SK-N-SH treated with all-trans-retinoic acid at 6 μM for 48 hours (cell line): ENCODE measurements at regions not wholly inside any gene's neighbourhood (a gene's known extent, or its start where the extent isn't known, plus 50 kb on each side); places are given as distances from the start of the nearest gene placed in this dataset.

Experiments
- ATAC-seq: fragments of 200-7000 bp; cut with Tn5 transposase; 3 replicates; pipeline ENCODE4 v1.9.1; 2020; ENCODE audit warnings: mild to moderate bottlenecking, moderate library complexity
- ARNTL ChIP-seq: fragments of 450-650 bp; formaldehyde crosslinking; IDR thresholded peaks from 2 replicates; pipeline ENCODE4 v1.5.0; 2020; ENCODE audit warnings: low read depth, mild to moderate bottlenecking, moderate library complexity, borderline replicate concordance
- BACH2 ChIP-seq: fragments of 250-450 bp; sonication (Bioruptor Pico); IDR thresholded peaks from 2 replicates; pipeline ENCODE4 v1.9.0; 2021; ENCODE audit warnings: mild to moderate bottlenecking, borderline replicate concordance
- CSDC2 ChIP-seq: fragments of 250-450 bp; sonication (Bioruptor Pico); IDR thresholded peaks from 2 replicates; pipeline ENCODE4 v1.5.0; 2020; ENCODE audit warnings: mild to moderate bottlenecking, moderate library complexity
- ESRRG ChIP-seq: fragments of 250-450 bp; sonication (Bioruptor Pico); IDR thresholded peaks from 2 replicates; pipeline ENCODE4 v1.6.1; 2021; ENCODE audit warnings: mild to moderate bottlenecking
- GLIS3 ChIP-seq: fragments of 250-450 bp; sonication (Bioruptor Pico); IDR thresholded peaks from 2 replicates; pipeline ENCODE4 v1.5.0; 2020; ENCODE audit warnings: mild to moderate bottlenecking, moderate library complexity
- ISL1 ChIP-seq: fragments of 250-450 bp; sonication (Bioruptor Pico); IDR thresholded peaks from 2 replicates; pipeline ENCODE4 v2.1.2; 2022; ENCODE audit warnings: mild to moderate bottlenecking, moderate library complexity
- PPARA ChIP-seq: fragments of 250-450 bp; sonication (Bioruptor Pico); IDR thresholded peaks from 2 replicates; pipeline ENCODE4 v1.5.0; 2020; ENCODE audit warnings: mild to moderate bottlenecking, borderline replicate concordance
- RARB ChIP-seq: fragments of 250-450 bp; sonication (Bioruptor Pico); IDR thresholded peaks from 2 replicates; pipeline ENCODE4 v1.8.0; 2021; ENCODE audit warnings: mild to moderate bottlenecking, moderate library complexity
- SNAI2 ChIP-seq: fragments of 250-450 bp; sonication (Bioruptor Pico); IDR thresholded peaks from 2 replicates; pipeline ENCODE4 v1.5.0; 2020; ENCODE audit warnings: mild to moderate bottlenecking, moderate library complexity
- TCF4 ChIP-seq: fragments of 250-450 bp; sonication (Bioruptor Pico); IDR thresholded peaks from 2 replicates; pipeline ENCODE4 v1.8.0; 2021; ENCODE audit warnings: mild to moderate bottlenecking, moderate library complexity, borderline replicate concordance
- TOX ChIP-seq: fragments of 250-450 bp; sonication (Bioruptor Pico); IDR thresholded peaks from 2 replicates; pipeline ENCODE4 v1.8.0; 2021; ENCODE audit warnings: mild to moderate bottlenecking, moderate library complexity, borderline replicate concordance
- ZC3H10 ChIP-seq: fragments of 250-450 bp; sonication (Bioruptor Pico); IDR thresholded peaks from 2 replicates; pipeline ENCODE4 v1.5.1; 2021; ENCODE audit warnings: mild to moderate bottlenecking, moderate library complexity
- ZFP3 ChIP-seq: fragments of 250-450 bp; sonication (Bioruptor Pico); IDR thresholded peaks from 2 replicates; pipeline ENCODE4 v1.5.0; 2020; ENCODE audit warnings: mild to moderate bottlenecking, moderate library complexity
- ZFP30 ChIP-seq: fragments of 450-650 bp; formaldehyde crosslinking; IDR thresholded peaks from 2 replicates; pipeline ENCODE4 v1.5.0; 2022; ENCODE audit warnings: mild to moderate bottlenecking, moderate library complexity
- ZNF70 ChIP-seq: fragments of 450-650 bp; formaldehyde crosslinking; IDR thresholded peaks from 2 replicates; pipeline ENCODE4 v1.5.0; 2020; ENCODE audit warnings: mild to moderate bottlenecking, moderate library complexity
- ZNF8 ChIP-seq: fragments of 450-650 bp; formaldehyde crosslinking; IDR thresholded peaks from 2 replicates; pipeline ENCODE4 v1.5.0; 2020; ENCODE audit warnings: mild to moderate bottlenecking, moderate library complexity
- TF ChIP-seq, protein P1 (sequence below): fragments of 250-450 bp; sonication (Bioruptor Pico); IDR thresholded peaks from 2 replicates; pipeline ENCODE4 v1.5.1; 2021; ENCODE audit warnings: mild to moderate bottlenecking, moderate library complexity
- TF ChIP-seq, protein P2 (sequence below): fragments of 250-450 bp; sonication (Bioruptor Pico); IDR thresholded peaks from 2 replicates; pipeline ENCODE4 v1.5.1; 2020; ENCODE audit warnings: low read depth, mild to moderate bottlenecking, moderate library complexity
- TF ChIP-seq, protein P3 (sequence below): fragments of 250-450 bp; sonication (Bioruptor Pico); IDR thresholded peaks from 2 replicates; pipeline ENCODE4 v1.5.0; 2020; ENCODE audit warnings: mild to moderate bottlenecking, moderate library complexity
- TF ChIP-seq, protein P4 (sequence below): fragments of 250-450 bp; sonication (Bioruptor Pico); IDR thresholded peaks from 2 replicates; pipeline ENCODE4 v1.8.0; 2020; ENCODE audit warnings: mild to moderate bottlenecking, moderate library complexity, borderline replicate concordance

DNA sequence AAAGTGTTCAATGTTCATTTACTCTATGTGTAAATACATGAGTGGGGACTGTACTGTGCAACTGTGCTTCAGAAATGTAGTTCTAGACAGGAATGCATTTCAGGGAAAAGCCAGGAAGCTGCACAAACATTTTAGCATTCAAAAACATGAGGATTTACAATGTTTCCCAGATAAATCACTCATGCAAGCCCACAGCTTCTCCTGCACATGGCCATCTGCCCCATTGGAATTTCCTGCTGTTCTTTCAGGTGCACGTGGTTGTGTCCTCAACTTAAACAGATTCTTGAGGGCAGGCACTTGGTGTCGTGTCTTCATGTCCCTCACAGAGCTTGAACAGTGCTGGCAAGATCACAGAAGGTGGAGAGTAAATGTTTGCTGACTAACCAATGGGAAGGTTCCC lies 101.5 kb downstream of the UNC5CL start:
- ATAC-seq = no peak; the same call in 1 of the 3 replicates
- TF ChIP-seq ZFP30 (CRISPR knock-in tag) (no peak), PPARA (CRISPR knock-in tag) (no peak), GLIS3 (no peak), ZC3H10 (CRISPR knock-in tag) (no peak), ESRRG (CRISPR knock-in tag) (no peak), ZNF8 (CRISPR knock-in tag) (no peak), ZFP3 (CRISPR knock-in tag) (no peak)
- TF ChIP-seq, protein P1, sequence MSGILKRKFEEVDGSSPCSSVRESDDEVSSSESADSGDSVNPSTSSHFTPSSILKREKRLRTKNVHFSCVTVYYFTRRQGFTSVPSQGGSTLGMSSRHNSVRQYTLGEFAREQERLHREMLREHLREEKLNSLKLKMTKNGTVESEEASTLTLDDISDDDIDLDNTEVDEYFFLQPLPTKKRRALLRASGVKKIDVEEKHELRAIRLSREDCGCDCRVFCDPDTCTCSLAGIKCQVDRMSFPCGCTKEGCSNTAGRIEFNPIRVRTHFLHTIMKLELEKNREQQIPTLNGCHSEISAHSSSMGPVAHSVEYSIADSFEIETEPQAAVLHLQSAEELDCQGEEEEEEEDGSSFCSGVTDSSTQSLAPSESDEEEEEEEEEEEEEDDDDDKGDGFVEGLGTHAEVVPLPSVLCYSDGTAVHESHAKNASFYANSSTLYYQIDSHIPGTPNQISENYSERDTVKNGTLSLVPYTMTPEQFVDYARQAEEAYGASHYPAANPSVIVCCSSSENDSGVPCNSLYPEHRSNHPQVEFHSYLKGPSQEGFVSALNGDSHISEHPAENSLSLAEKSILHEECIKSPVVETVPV = no peak
- TF ChIP-seq, protein P2, sequence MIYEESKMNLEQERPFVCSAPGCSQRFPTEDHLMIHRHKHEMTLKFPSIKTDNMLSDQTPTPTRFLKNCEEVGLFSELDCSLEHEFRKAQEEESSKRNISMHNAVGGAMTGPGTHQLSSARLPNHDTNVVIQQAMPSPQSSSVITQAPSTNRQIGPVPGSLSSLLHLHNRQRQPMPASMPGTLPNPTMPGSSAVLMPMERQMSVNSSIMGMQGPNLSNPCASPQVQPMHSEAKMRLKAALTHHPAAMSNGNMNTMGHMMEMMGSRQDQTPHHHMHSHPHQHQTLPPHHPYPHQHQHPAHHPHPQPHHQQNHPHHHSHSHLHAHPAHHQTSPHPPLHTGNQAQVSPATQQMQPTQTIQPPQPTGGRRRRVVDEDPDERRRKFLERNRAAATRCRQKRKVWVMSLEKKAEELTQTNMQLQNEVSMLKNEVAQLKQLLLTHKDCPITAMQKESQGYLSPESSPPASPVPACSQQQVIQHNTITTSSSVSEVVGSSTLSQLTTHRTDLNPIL = no peak
- TF ChIP-seq, protein P3, sequence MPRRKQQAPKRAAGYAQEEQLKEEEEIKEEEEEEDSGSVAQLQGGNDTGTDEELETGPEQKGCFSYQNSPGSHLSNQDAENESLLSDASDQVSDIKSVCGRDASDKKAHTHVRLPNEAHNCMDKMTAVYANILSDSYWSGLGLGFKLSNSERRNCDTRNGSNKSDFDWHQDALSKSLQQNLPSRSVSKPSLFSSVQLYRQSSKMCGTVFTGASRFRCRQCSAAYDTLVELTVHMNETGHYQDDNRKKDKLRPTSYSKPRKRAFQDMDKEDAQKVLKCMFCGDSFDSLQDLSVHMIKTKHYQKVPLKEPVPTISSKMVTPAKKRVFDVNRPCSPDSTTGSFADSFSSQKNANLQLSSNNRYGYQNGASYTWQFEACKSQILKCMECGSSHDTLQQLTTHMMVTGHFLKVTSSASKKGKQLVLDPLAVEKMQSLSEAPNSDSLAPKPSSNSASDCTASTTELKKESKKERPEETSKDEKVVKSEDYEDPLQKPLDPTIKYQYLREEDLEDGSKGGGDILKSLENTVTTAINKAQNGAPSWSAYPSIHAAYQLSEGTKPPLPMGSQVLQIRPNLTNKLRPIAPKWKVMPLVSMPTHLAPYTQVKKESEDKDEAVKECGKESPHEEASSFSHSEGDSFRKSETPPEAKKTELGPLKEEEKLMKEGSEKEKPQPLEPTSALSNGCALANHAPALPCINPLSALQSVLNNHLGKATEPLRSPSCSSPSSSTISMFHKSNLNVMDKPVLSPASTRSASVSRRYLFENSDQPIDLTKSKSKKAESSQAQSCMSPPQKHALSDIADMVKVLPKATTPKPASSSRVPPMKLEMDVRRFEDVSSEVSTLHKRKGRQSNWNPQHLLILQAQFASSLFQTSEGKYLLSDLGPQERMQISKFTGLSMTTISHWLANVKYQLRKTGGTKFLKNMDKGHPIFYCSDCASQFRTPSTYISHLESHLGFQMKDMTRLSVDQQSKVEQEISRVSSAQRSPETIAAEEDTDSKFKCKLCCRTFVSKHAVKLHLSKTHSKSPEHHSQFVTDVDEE (CRISPR knock-in tag) = no peak
- TF ChIP-seq, all 23 proteins: peak for 0

DNA sequence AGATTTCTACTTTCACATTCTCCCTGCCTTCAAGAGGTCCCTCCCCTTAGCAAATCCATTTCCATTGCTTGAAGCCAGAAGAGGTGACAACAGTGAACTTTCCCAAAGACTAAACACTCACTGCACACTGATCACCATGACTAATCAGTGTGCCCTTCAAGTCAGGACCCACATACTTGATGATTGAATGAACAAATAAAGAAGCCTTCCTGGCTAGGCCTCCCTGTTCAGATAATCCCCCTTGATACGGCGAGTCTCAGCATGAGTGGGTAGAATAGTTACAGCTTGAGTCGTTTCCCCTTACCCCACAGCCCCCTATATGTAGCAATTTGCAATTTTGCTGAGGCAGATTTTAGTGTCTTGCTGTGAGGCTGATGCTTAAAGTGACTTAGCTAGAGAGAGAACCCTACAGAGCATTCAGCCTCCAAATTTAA lies 102.2 kb downstream of the UNC5CL start:
- TF ChIP-seq ARNTL (CRISPR knock-in tag) = no peak
- TF ChIP-seq SNAI2 (CRISPR knock-in tag) = no peak
- TF ChIP-seq, protein P1 = no peak
- TF ChIP-seq ZC3H10 (CRISPR knock-in tag) = no peak
- no peak for TF ChIP-seq TCF4 (CRISPR knock-in tag)
- TF ChIP-seq, protein P2 = no peak
- TF ChIP-seq ISL1 (CRISPR knock-in tag) = no peak
- no peak for TF ChIP-seq ESRRG (CRISPR knock-in tag)
- no peak for TF ChIP-seq PPARA (CRISPR knock-in tag)
- TF ChIP-seq, protein P4, sequence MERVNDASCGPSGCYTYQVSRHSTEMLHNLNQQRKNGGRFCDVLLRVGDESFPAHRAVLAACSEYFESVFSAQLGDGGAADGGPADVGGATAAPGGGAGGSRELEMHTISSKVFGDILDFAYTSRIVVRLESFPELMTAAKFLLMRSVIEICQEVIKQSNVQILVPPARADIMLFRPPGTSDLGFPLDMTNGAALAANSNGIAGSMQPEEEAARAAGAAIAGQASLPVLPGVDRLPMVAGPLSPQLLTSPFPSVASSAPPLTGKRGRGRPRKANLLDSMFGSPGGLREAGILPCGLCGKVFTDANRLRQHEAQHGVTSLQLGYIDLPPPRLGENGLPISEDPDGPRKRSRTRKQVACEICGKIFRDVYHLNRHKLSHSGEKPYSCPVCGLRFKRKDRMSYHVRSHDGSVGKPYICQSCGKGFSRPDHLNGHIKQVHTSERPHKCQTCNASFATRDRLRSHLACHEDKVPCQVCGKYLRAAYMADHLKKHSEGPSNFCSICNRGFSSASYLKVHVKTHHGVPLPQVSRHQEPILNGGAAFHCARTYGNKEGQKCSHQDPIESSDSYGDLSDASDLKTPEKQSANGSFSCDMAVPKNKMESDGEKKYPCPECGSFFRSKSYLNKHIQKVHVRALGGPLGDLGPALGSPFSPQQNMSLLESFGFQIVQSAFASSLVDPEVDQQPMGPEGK (CRISPR knock-in tag) = no peak
- no peak for TF ChIP-seq ZNF70 (CRISPR knock-in tag)
- TF ChIP-seq, protein P3 (CRISPR knock-in tag) = no peak
- TF ChIP-seq RARB (CRISPR knock-in tag) = no peak
- TF ChIP-seq GLIS3 = no peak
- TF ChIP-seq CSDC2 (CRISPR knock-in tag) = no peak
- TF ChIP-seq ZNF8 (CRISPR knock-in tag) = no peak
- TF ChIP-seq TOX (CRISPR knock-in tag) = no peak
- no peak for TF ChIP-seq BACH2 (CRISPR knock-in tag)
- TF ChIP-seq ZFP30 (CRISPR knock-in tag) = no peak
- ATAC-seq = peak; percentile 65
